ENCODE measurements at regions not wholly inside any gene's neighbourhood (a gene's known extent, or its start where the extent isn't known, plus 50 kb on each side); places are given as distances from the start of the nearest gene placed in this dataset.

GRCh38 chr22:27115410-27115809, 458.0 kb downstream of the MIAT start:
- H3K9me3 ChIP-seq (ENCODE audit: control insufficient read depth in 1 of 2, low read length in 2 of 2) = no peaks in the 10 kb centered on the region
- Mint-ChIP-seq H3K27me3 (peaks cover 0 to 8% of the 10 kb centered on the region in 2 donors), H3K4me3 (no peak overlapping the region), H3K36me3 (no peaks in the 10 kb centered on the region), H3K4me1 (no peaks in the 10 kb centered on the region), H3K9me3 (peaks cover under 1 to 12% (median 5%) of the 10 kb centered on the region in 8 donors), H3K27ac (no peak overlapping the region)
- H3K27me3 ChIP-seq (ENCODE audit: insufficient read depth, low read length) = no peaks in the 10 kb centered on the region
- POLR2A ChIA-PET (ENCODE audit: partially characterized antibody) = no interaction called here
- no peak overlapping the region for H3K4me3 ChIP-seq (ENCODE audit: low read length in 2 of 2)
- H3K36me3 ChIP-seq (ENCODE audit: insufficient read depth, low read length) = no peaks in the 10 kb centered on the region
- intact Hi-C loops (cut with micrococcal nuclease) = no loop called here
- no peaks in the 10 kb centered on the region for H3K4me1 ChIP-seq (ENCODE audit: insufficient read depth, low read length)
- no peak for DNase-seq
- H3K27ac ChIP-seq (ENCODE audit: low read depth, low read length) = no peak overlapping the region
- CTCF ChIA-PET (ENCODE audit: partially characterized antibody) = no interaction called here

GRCh38 chr22:27115816-27116256, 458.4 kb downstream of the MIAT start:
- POLR2A ChIA-PET (ENCODE audit: partially characterized antibody) = no interaction called here
- intact Hi-C loops (cut with micrococcal nuclease) = no loop called here
- no peak overlapping the region for H3K27ac ChIP-seq (ENCODE audit: low read depth, low read length)
- H3K4me1 Mint-ChIP-seq = no peaks in the 10 kb centered on the region
- H3K27me3 ChIP-seq (ENCODE audit: insufficient read depth, low read length) = no peaks in the 10 kb centered on the region
- no peaks in the 10 kb centered on the region for H3K36me3 Mint-ChIP-seq
- peaks cover 0 to 12% (median 4%) of the 10 kb centered on the region in 8 donors for H3K9me3 Mint-ChIP-seq
- no peaks in the 10 kb centered on the region for H3K4me1 ChIP-seq (ENCODE audit: insufficient read depth, low read length)
- H3K4me3 Mint-ChIP-seq = no peak overlapping the region
- no peak for DNase-seq
- H3K4me3 ChIP-seq (ENCODE audit: low read length in 2 of 2) = no peak overlapping the region
- no peak overlapping the region for H3K27ac Mint-ChIP-seq
- H3K9me3 ChIP-seq (ENCODE audit: control insufficient read depth in 1 of 2, low read length in 2 of 2) = no peaks in the 10 kb centered on the region
- CTCF ChIA-PET (ENCODE audit: partially characterized antibody) = no interaction called here
- peaks cover 0 to 8% of the 10 kb centered on the region in 2 donors for H3K27me3 Mint-ChIP-seq
- no peaks in the 10 kb centered on the region for H3K36me3 ChIP-seq (ENCODE audit: insufficient read depth, low read length)

- DNase-seq = no peak
- Histone ChIP-seq H3K27me3 (ENCODE audit: insufficient read depth, low read length) (no peaks in the 10 kb centered on the region), H3K36me3 (ENCODE audit: insufficient read depth, low read length) (no peaks in the 10 kb centered on the region), H3K9me3 (ENCODE audit: control insufficient read depth in 1 of 2, low read length in 2 of 2) (no peaks in the 10 kb centered on the region), H3K4me3 (ENCODE audit: low read length in 2 of 2) (no peak overlapping the region), H3K27ac (ENCODE audit: low read depth, low read length) (no peak overlapping the region), H3K4me1 (ENCODE audit: insufficient read depth, low read length) (no peaks in the 10 kb centered on the region)
- peaks cover 0 to 12% (median 4%) of the 10 kb centered on the region in 8 donors for H3K9me3 Mint-ChIP-seq
- POLR2A ChIA-PET (ENCODE audit: partially characterized antibody) = no interaction called here
- H3K27me3 Mint-ChIP-seq = peaks cover under 1 to 8% of the 10 kb centered on the region in 2 donors
- H3K27ac Mint-ChIP-seq = no peak overlapping the region
- H3K4me1 Mint-ChIP-seq = no peaks in the 10 kb centered on the region
- no peak overlapping the region for H3K4me3 Mint-ChIP-seq
- H3K36me3 Mint-ChIP-seq = no peaks in the 10 kb centered on the region
- CTCF ChIA-PET (ENCODE audit: partially characterized antibody) = no interaction called here
- intact Hi-C loops (cut with micrococcal nuclease) = no loop called here
Observed at GRCh38 chr22:27116312-27117086, 459.1 kb downstream of the MIAT start.

GRCh38 chr22:27120036-27120435, 462.6 kb downstream of the MIAT start:
- H3K9me3 ChIP-seq (ENCODE audit: control insufficient read depth in 1 of 2, low read length in 2 of 2) = no peaks in the 10 kb centered on the region
- Mint-ChIP-seq H3K27me3 (peaks cover 4 to 7% of the 10 kb centered on the region in 2 donors), H3K36me3 (no peaks in the 10 kb centered on the region), H3K4me3 (no peak overlapping the region), H3K4me1 (no peaks in the 10 kb centered on the region), H3K9me3 (peaks cover 0 to 15% (median 4%) of the 10 kb centered on the region in 8 donors), H3K27ac (no peak overlapping the region)
- CTCF ChIA-PET (ENCODE audit: partially characterized antibody) = no interaction called here
- H3K36me3 ChIP-seq (ENCODE audit: insufficient read depth, low read length) = no peaks in the 10 kb centered on the region
- intact Hi-C loops (cut with micrococcal nuclease) = no loop called here
- no peaks in the 10 kb centered on the region for H3K27me3 ChIP-seq (ENCODE audit: insufficient read depth, low read length)
- no peak for DNase-seq
- H3K4me1 ChIP-seq (ENCODE audit: insufficient read depth, low read length) = no peaks in the 10 kb centered on the region
- H3K27ac ChIP-seq (ENCODE audit: low read depth, low read length) = no peak overlapping the region
- POLR2A ChIA-PET (ENCODE audit: partially characterized antibody) = no interaction called here
- H3K4me3 ChIP-seq (ENCODE audit: low read length in 2 of 2) = no peak overlapping the region

- no peak for DNase-seq
- Histone ChIP-seq H3K4me1 (ENCODE audit: insufficient read depth, low read length) (no peaks in the 10 kb centered on the region), H3K4me3 (ENCODE audit: low read length in 2 of 2) (no peak overlapping the region), H3K27me3 (ENCODE audit: insufficient read depth, low read length) (peaks cover 4% of the 10 kb centered on the region), H3K9me3 (ENCODE audit: control insufficient read depth in 1 of 2, low read length in 2 of 2) (no peaks in the 10 kb centered on the region), H3K27ac (ENCODE audit: low read depth, low read length) (no peak overlapping the region), H3K36me3 (ENCODE audit: insufficient read depth, low read length) (no peaks in the 10 kb centered on the region)
- no peaks in the 10 kb centered on the region for H3K36me3 Mint-ChIP-seq
- intact Hi-C loops (cut with micrococcal nuclease) = no loop called here
- peaks cover 4 to 12% of the 10 kb centered on the region in 2 donors for H3K27me3 Mint-ChIP-seq
- no peak overlapping the region for H3K27ac Mint-ChIP-seq
- peaks cover 0 to 7% (median 0%) of the 10 kb centered on the region in 8 donors for H3K9me3 Mint-ChIP-seq
- no peak overlapping the region for H3K4me3 Mint-ChIP-seq
- H3K4me1 Mint-ChIP-seq = no peaks in the 10 kb centered on the region
- CTCF ChIA-PET (ENCODE audit: partially characterized antibody) = no interaction called here
- POLR2A ChIA-PET (ENCODE audit: partially characterized antibody) = no interaction called here
Observed at GRCh38 chr22:27122574-27122973, 465.2 kb downstream of the MIAT start.

- intact Hi-C loops (cut with micrococcal nuclease) = no loop called here
- POLR2A ChIA-PET (ENCODE audit: partially characterized antibody) = no interaction called here
Observed at GRCh38 chr22:27123880-27124279, 466.5 kb downstream of the MIAT start.

GRCh38 chr22:27124351-27124966, 467.1 kb downstream of the MIAT start:
- DNase-seq = no peak
- CTCF ChIA-PET (ENCODE audit: partially characterized antibody) = no interaction called here
- Mint-ChIP-seq H3K36me3 (no peaks in the 10 kb centered on the region), H3K9me3 (peaks cover 0 to 7% (median 0%) of the 10 kb centered on the region in 8 donors), H3K4me3 (no peak overlapping the region), H3K27me3 (peaks cover 7 to 12% of the 10 kb centered on the region in 2 donors), H3K27ac (no peak overlapping the region), H3K4me1 (no peaks in the 10 kb centered on the region)
- Histone ChIP-seq H3K9me3 (ENCODE audit: control insufficient read depth in 1 of 2, low read length in 2 of 2) (no peaks in the 10 kb centered on the region), H3K4me1 (ENCODE audit: insufficient read depth, low read length) (no peaks in the 10 kb centered on the region), H3K27me3 (ENCODE audit: insufficient read depth, low read length) (peaks cover 4% of the 10 kb centered on the region), H3K27ac (ENCODE audit: low read depth, low read length) (no peak overlapping the region), H3K36me3 (ENCODE audit: insufficient read depth, low read length) (no peaks in the 10 kb centered on the region), H3K4me3 (ENCODE audit: low read length in 2 of 2) (no peak overlapping the region)
- POLR2A ChIA-PET (ENCODE audit: partially characterized antibody) = no interaction called here
- intact Hi-C loops (cut with micrococcal nuclease) = no loop called here

More at GRCh38 chr22:27123880-27124279, 466.5 kb downstream of the MIAT start:
- no peaks in the 10 kb centered on the region for H3K36me3 ChIP-seq (ENCODE audit: insufficient read depth, low read length)
- H3K4me3 Mint-ChIP-seq = no peak overlapping the region
- H3K27me3 ChIP-seq (ENCODE audit: insufficient read depth, low read length) = peaks cover 4% of the 10 kb centered on the region
- no peak overlapping the region for H3K4me3 ChIP-seq (ENCODE audit: low read length in 2 of 2)
- no peaks in the 10 kb centered on the region for H3K9me3 ChIP-seq (ENCODE audit: control insufficient read depth in 1 of 2, low read length in 2 of 2)
- H3K36me3 Mint-ChIP-seq = no peaks in the 10 kb centered on the region
- DNase-seq = no peak
- CTCF ChIA-PET (ENCODE audit: partially characterized antibody) = no interaction called here
- H3K27ac Mint-ChIP-seq = no peak overlapping the region
- no peak overlapping the region for H3K27ac ChIP-seq (ENCODE audit: low read depth, low read length)
- peaks cover 4 to 12% of the 10 kb centered on the region in 2 donors for H3K27me3 Mint-ChIP-seq
- H3K4me1 ChIP-seq (ENCODE audit: insufficient read depth, low read length) = no peaks in the 10 kb centered on the region
- no peaks in the 10 kb centered on the region for H3K4me1 Mint-ChIP-seq
- H3K9me3 Mint-ChIP-seq = peaks cover 0 to 7% (median 0%) of the 10 kb centered on the region in 8 donors

Measured in CD4-positive, alpha-beta memory T cell (primary cell).